ENCODE measurements at regions not wholly inside any gene's neighbourhood (a gene's known extent, or its start where the extent isn't known, plus 50 kb on each side); places are given as distances from the start of the nearest gene placed in this dataset.

DNA sequence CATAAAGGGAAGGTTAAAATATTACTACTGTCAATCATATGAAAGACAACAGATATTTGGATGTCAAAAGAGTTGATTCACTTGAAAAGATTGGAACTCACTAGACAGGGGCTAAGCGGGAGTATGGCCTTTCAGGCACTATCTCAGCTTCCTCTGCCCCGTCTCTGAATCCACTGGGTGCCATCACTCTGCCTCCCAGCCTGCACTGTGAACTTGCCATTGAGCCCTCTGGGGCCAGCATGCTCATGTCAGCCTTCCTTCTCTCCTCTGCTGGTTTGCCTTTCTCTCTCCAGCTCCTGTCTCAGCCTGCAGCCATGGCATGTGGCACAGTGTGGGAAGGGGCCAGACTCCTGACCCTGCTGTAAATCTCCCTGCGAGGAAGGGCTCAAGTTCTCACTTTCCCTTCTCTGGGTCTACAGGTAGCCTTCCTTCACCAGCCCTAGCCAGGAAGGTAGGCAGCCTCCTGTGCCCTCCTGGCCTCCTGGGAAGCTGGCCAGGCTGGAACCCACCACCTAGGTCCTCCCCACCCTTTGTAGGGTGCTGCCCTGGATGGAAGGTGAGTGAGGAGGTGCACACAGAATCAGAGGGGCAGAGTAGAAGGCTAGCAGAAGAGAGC is 54.0 kb upstream of the SLCO2A1 start:
- Histone ChIP-seq H3K27ac (no peak overlapping the region), H3K4me1 (no peaks in the 10 kb centered on the region), H3K27me3 (no peaks in the 10 kb centered on the region), H3K9me3 (no peaks in the 10 kb centered on the region), H3K36me3 (replicated peaks in 1 of 2; ENCODE audit: insufficient read depth in 1 of 2, low read depth in 2 of 2) (no peaks in the 10 kb centered on the region), H3K4me3 (no peak overlapping the region)
- intact Hi-C loops (cut with DNase I): no loop called here
- ATAC-seq: no peak
- DNase-seq: no peak
- WGBS, 2 donors: 82 to 87% methylated on average over 3 of the region's 3 CpGs
- no peak for TF ChIP-seq POLR2A (IDR thresholded peaks at IDR 0.05)
- TF ChIP-seq, protein P1, sequence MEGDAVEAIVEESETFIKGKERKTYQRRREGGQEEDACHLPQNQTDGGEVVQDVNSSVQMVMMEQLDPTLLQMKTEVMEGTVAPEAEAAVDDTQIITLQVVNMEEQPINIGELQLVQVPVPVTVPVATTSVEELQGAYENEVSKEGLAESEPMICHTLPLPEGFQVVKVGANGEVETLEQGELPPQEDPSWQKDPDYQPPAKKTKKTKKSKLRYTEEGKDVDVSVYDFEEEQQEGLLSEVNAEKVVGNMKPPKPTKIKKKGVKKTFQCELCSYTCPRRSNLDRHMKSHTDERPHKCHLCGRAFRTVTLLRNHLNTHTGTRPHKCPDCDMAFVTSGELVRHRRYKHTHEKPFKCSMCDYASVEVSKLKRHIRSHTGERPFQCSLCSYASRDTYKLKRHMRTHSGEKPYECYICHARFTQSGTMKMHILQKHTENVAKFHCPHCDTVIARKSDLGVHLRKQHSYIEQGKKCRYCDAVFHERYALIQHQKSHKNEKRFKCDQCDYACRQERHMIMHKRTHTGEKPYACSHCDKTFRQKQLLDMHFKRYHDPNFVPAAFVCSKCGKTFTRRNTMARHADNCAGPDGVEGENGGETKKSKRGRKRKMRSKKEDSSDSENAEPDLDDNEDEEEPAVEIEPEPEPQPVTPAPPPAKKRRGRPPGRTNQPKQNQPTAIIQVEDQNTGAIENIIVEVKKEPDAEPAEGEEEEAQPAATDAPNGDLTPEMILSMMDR (IDR thresholded peaks at IDR 0.05): no peak

- Histone ChIP-seq H3K4me3 (no peak overlapping the region), H3K27me3 (no peaks in the 10 kb centered on the region), H3K4me1 (no peaks in the 10 kb centered on the region), H3K27ac (no peak overlapping the region), H3K36me3 (replicated peaks in 1 of 2; ENCODE audit: insufficient read depth in 1 of 2, low read depth in 2 of 2) (no peaks in the 10 kb centered on the region), H3K9me3 (no peaks in the 10 kb centered on the region)
- 64 to 73% methylated on average over 1 of the region's 1 CpG for WGBS, 2 donors
- intact Hi-C loops (cut with DNase I): no loop called here
- TF ChIP-seq, protein P1 (IDR thresholded peaks at IDR 0.05): no peak
- ATAC-seq (no peak), DNase-seq (no peak)
Observed at GRCh38 chr3:134083008-134083407, 53.3 kb upstream of the SLCO2A1 start.

- WGBS, 2 donors: 82 to 95% methylated on average over 2 of the region's 2 CpGs
- Histone ChIP-seq H3K9me3 (no peaks in the 10 kb centered on the region), H3K36me3 (replicated peaks in 1 of 2; ENCODE audit: insufficient read depth in 1 of 2, low read depth in 2 of 2) (no peaks in the 10 kb centered on the region), H3K4me1 (no peaks in the 10 kb centered on the region), H3K27ac (no peak overlapping the region), H3K4me3 (no peak overlapping the region), H3K27me3 (no peaks in the 10 kb centered on the region)
- intact Hi-C loops (cut with DNase I): no loop called here
- ATAC-seq: no peak
- DNase-seq: no peak
- TF ChIP-seq, protein P1 (IDR thresholded peaks at IDR 0.05): no peak
- TF ChIP-seq POLR2A (IDR thresholded peaks at IDR 0.05): no peak
Observed at GRCh38 chr3:134082582-134082981, 52.9 kb upstream of the SLCO2A1 start.

DNA sequence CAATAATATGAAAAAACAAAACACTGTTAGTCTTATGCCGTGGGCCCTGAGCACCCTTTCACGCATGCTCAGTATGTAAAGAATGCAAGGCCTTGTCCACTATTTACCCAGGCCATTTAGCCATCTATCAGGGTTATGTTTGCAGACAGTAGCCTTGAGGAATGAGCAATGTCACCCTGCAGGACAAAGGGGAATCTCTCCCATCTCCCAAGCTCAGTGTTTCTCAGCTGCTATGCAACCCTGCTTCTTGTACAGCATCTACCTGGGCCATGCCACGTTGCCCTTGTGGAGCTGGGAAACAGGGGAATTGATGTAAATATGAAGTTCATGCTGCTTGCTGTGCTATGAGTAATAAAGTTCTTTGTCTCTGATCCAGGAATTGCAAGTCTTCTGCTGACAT is 51.5 kb upstream of the SLCO2A1 start:
- no peak overlapping the region for H3K27ac ChIP-seq
- no peaks in the 10 kb centered on the region for H3K36me3 ChIP-seq (replicated peaks in 1 of 2; ENCODE audit: insufficient read depth in 1 of 2, low read depth in 2 of 2)
- DNase-seq: no peak
- intact Hi-C loops (cut with DNase I): no loop called here
- H3K4me1 ChIP-seq: no peaks in the 10 kb centered on the region
- WGBS, 2 donors: 75 to 80% methylated on average over 3 of the region's 3 CpGs
- H3K27me3 ChIP-seq: no peaks in the 10 kb centered on the region
- no peak for TF ChIP-seq POLR2A (IDR thresholded peaks at IDR 0.05)
- TF ChIP-seq, protein P1 (IDR thresholded peaks at IDR 0.05): no peak
- H3K9me3 ChIP-seq: no peaks in the 10 kb centered on the region
- no peak overlapping the region for H3K4me3 ChIP-seq
- no peak for ATAC-seq

DNA sequence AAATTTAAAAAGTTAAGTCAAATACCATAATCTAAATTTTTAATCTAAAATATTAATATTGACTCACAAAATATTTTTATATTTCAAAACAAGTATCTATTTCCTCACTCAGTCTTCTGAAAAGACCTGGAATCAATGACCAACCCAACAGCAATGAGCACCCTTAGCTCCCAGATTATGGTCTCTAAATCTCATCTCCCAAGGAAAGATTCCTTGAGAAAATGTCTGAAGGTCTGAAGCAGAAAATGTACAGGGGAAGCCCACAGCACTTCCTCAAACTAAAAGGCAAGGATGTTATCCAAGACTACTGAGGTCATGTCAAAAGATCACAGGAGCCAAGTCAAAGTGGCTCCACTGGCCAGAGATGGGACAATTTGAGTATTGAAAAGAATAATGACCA is 51.0 kb upstream of the SLCO2A1 start:
- intact Hi-C loops (cut with DNase I): no loop called here
- TF ChIP-seq, protein P1 (IDR thresholded peaks at IDR 0.05): no peak
- Histone ChIP-seq H3K27me3 (no peaks in the 10 kb centered on the region), H3K36me3 (replicated peaks in 1 of 2; ENCODE audit: insufficient read depth in 1 of 2, low read depth in 2 of 2) (no peaks in the 10 kb centered on the region), H3K27ac (no peak overlapping the region), H3K9me3 (no peaks in the 10 kb centered on the region), H3K4me3 (no peak overlapping the region), H3K4me1 (no peaks in the 10 kb centered on the region)
- DNase-seq: no peak
- ATAC-seq: no peak
